ENCODE measurements at regions not wholly inside any gene's neighbourhood (a gene's known extent, or its start where the extent isn't known, plus 50 kb on each side); places are given as distances from the start of the nearest gene placed in this dataset.
"Not testable (repeated sequence)": the region's sequence is repeated elsewhere in the genome, so short reads cannot be mapped to it uniquely, and the experiment has no call there.

GRCh38 chr2:13201924-13202323 is 485.2 kb downstream of the TRIB2 start:
- DNase-seq (ENCODE audit: low read depth in 2 of 2) = no peak

- no peak for DNase-seq (ENCODE audit: low read depth in 2 of 2)
Measured at GRCh38 chr2:13212115-13212514, 495.4 kb downstream of the TRIB2 start.

- DNase-seq (ENCODE audit: low read depth in 2 of 2) = no peak
Measured at GRCh38 chr2:13218205-13218604, 501.5 kb downstream of the TRIB2 start.

- DNase-seq (ENCODE audit: low read depth in 2 of 2) = no peak
Measured at GRCh38 chr2:13227578-13227977, 510.8 kb downstream of the TRIB2 start.

DNA sequence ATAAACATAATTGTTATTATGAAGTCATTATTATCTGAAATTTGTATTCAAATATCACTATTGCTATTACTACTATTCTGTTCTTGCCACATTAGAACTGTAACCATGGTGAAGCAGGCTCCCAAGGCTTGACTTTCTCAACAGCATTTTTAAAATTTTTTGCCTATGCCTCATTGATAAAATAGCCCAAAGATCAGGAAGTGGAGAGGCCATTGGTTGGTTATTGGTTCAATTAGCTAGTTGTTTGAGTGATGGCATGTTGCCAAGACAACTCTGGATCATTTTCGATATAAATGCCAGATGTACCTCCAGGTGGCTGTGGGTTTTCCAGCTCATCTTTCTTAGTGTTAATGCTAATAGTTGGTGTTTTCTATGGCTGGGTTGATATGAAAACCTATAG is 513.5 kb downstream of the TRIB2 start:
- no peak for DNase-seq (ENCODE audit: low read depth in 2 of 2)

- no peak for DNase-seq (ENCODE audit: low read depth in 2 of 2)
Measured at GRCh38 chr2:13240061-13240460, 523.3 kb downstream of the TRIB2 start.

DNA sequence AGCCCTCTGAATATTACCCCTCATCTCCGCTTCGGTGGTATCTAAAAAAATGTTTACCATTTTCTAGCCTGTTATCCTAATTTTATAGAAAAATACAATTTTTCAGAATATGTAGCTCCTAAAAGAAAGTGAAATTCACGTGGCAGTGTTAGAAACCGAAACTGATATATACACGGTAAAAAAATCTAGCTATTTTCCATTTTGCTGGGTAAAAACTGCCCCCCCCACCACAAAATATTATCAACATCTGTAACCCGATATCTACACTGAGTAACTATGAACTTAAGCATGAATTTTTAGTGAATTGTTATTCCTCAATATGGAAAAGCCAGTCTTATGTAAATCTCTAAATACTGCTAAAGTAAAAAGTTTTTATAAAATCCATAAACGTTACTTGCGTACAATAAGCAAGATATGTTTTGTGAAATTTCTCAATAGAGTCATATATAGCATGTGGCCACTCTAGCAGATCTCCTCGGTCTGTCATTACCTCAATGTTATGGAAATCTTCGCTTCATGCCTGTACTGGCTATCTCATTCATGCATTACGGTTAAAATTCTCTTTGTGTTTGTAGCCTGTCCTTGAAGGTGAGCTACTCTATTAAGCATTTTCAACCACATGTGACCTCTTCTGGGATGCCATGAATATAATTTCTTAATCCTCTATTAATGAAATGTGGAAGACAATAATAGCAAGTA is 524.2 kb downstream of the TRIB2 start:
- no peak for DNase-seq (ENCODE audit: low read depth in 2 of 2)

GRCh38 chr2:13252615-13253014 is 535.9 kb downstream of the TRIB2 start:
- DNase-seq (ENCODE audit: low read depth in 2 of 2) = no peak

- DNase-seq (ENCODE audit: low read depth in 2 of 2) = no peak
Measured at GRCh38 chr2:13255485-13255884, 538.7 kb downstream of the TRIB2 start.

GRCh38 chr2:13260402-13260801 is 543.7 kb downstream of the TRIB2 start:
- DNase-seq (ENCODE audit: low read depth in 2 of 2) = no peak

- no peak for DNase-seq (ENCODE audit: low read depth in 2 of 2)
Measured at GRCh38 chr2:13266166-13266565, 549.4 kb downstream of the TRIB2 start.

DNA sequence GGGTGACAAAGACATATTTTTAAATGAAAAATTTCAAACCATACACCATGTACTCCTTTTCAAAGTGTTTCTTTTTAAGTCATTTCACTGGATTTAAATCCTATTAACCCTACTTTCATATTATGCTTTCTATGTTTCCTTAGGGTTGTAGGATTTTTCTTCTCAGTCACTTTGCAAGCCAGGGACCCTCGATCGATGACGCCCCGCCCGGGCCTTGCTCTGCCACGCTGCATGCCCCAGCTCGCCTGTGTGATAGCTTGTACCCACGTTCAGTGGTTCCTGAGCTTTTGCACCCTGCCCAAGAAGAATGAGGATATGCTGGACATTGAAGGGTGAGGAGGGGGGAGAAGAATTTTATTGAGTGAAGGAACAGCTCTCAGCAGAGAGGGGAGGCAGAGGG is 568.0 kb downstream of the TRIB2 start:
- DNase-seq (ENCODE audit: low read depth in 2 of 2) = no peak

DNA sequence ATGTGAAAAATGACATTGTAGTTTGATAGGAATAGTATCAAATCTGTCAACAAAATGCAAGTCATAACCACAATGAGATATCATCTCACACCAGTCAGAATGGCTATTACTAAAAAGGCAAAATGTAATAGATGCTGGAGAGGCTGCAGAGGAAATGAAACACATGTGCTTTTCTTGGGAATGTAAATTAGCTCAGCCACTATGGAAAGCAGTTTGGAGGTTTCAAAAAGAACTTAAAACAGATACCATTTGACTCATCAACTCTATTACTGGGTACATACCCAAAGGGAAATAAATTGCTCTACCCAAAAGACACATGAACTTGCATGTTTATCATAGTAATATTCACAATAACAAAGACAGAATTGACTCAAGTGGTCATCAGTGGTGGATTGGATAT is 572.6 kb downstream of the TRIB2 start:
- DNase-seq (ENCODE audit: low read depth in 2 of 2) = no peak

DNA sequence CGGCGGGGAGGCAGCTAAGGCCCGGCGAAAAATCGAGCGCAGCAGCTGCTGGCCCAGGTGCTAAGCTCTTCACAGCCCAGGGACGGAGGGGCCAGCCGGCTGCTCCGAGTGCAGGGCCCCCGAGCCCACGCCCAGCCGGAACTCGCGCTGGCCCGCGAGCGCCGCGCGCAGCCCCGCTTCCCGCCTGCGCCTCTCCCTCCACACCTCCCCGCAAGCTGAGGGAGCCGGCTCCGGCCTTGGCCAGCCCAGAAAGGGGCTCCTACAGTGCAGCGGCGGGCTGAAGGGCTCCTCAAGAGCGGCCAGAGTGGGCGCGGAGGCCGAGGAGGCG is 591.7 kb downstream of the TRIB2 start:
- DNase-seq (ENCODE audit: low read depth in 2 of 2) = not testable (repeated sequence)

GRCh38 chr2:13308989-13309388 is 592.3 kb downstream of the TRIB2 start:
- no peak for DNase-seq (ENCODE audit: low read depth in 2 of 2)

DNA sequence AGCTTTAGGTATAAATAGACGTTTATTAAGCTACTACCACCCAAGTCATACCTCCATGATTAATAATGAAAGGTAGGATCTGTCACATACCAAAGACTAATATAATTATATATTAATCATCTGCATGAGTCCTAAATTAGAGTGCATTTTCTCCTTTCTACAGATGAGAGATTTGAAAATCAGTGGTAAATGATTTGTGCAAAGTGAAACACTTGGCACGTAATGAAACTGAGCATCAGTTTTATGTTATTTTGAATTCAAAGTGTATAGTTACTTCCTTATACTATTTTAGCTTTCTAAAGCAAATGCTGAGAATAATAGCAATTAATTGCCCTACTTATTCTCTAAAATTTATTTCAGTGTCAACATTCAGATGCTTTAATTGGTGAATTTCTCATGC is 615.3 kb downstream of the TRIB2 start:
- no peak for DNase-seq (ENCODE audit: low read depth in 2 of 2)

DNA sequence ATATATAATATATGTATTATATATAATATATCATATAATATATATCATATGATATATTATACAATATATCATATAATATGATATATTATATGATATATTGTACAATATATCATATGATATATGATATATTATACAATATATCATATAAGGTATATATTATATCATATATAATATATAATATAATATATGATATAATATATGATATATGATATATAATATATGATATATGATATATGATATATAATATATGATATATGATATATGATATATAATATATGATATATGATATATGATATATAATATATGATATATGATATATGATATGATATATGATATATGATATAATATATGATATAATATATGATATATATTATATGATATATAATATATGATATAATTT is 617.3 kb downstream of the TRIB2 start:
- not testable (repeated sequence) for DNase-seq (ENCODE audit: low read depth in 2 of 2)

- DNase-seq (ENCODE audit: low read depth in 2 of 2) = no peak
Measured at GRCh38 chr2:13334545-13334944, 617.8 kb downstream of the TRIB2 start.

- no peak for DNase-seq (ENCODE audit: low read depth in 2 of 2)
Measured at GRCh38 chr2:13335862-13336535, 619.3 kb downstream of the TRIB2 start.

DNA sequence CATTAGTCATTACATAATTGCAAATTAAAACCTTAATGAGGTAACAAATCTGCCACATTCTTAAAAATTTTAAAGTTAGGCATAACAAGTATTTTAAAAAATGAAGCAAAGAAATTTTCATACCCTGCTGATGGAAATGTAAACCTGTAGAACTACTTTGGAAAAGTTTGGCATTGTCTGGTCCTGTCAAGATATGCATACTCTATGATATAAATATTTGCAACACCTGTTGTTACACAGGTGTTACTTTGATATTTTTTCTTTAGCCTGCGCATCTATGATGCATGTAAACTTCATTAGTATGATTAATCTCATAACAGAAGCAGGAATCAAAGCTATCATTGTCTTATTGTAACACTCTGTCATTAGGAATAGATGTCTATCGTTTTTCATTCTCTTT is 634.3 kb downstream of the TRIB2 start:
- no peak for DNase-seq (ENCODE audit: low read depth in 2 of 2)

DNA sequence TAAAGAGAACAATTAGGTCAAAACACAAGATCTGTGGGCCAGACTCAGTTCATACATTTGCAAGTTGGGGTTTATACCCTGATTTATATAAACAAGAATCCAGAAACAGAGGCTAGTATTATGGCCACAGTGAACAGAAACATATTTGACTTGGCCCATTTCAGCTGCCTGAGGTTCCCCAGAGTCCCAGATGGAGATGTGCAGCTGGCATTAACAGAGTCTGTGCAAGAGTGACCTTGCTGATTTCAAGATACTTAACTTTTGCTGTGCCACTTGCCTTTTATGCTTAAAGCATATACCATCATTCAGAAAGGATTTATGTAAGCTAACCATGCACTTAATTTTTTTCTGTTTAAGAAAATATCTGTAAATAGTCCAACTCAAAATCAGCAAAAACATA is 636.3 kb downstream of the TRIB2 start:
- DNase-seq (ENCODE audit: low read depth in 2 of 2) = no peak

DNA sequence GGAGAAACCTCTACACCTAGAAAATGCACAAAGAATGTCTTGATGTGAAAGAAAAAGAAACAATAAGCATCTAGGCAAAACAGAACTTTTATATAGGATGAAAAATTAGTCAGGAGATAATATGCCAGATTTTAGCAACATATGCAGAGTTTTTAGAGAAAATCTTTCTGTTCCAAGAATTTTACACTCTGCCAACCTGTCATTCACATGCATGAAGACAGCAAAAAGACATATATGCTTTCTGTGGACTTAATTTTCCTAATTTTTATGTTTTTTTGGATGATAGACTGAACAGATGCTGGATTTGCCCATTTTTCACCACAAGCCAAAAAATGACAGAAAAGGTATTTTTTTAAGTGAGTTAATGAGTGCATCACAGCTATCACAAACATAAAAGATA is 637.3 kb downstream of the TRIB2 start:
- DNase-seq (ENCODE audit: low read depth in 2 of 2) = no peak

GRCh38 chr2:13381928-13382327 is 665.2 kb downstream of the TRIB2 start:
- DNase-seq (ENCODE audit: low read depth in 2 of 2) = not testable (repeated sequence)

DNA sequence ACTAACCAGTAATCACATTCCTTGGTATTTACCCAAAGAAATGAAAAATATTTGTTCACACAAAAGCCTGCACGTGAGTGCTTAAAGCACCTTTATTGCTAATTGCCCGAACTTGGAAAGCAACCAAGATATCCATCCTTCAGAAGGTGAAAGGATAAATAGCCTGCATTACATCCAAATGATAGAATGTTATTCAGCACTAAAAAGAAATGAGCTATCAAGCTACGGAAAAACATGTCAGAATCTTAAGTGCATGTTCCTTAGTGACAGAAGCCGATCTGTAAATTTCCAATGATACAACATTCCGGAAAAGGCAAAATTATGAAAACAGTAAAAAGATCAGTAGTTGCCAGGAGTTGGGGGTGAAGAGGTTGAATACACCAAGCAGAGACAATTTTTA is 672.4 kb downstream of the TRIB2 start:
- not testable (repeated sequence) for DNase-seq (ENCODE audit: low read depth in 2 of 2)

Measured in stimulated activated CD8-positive, alpha-beta memory T cell treated with anti-CD3 and anti-CD28 coated beads, Interleukin-2, amount 100 ng/mL, for 1 hour (primary cell).